ENCODE measurements at regions not wholly inside any gene's neighbourhood (a gene's known extent, or its start where the extent isn't known, plus 50 kb on each side); places are given as distances from the start of the nearest gene placed in this dataset.

DNA sequence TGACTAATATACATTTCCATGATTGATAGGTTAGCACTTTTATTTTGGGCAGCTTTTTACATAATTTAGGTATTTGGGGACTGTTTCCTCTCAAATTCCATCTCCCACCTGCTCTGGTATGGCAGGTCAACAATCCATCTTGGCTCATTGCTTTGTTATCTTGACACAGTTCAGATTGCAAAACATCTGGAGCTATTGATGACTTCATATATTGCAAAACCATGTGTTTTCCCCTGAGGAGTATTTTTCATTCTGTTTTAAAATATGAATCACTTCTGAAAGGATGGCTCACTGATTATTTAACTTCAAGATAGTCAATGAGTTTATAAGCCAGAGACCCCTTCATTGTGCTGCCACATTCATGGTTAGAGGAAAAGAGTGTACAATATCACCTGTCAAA, 1206.0 kb upstream of the C9orf72 start:
- no peak for DNase-seq

DNA sequence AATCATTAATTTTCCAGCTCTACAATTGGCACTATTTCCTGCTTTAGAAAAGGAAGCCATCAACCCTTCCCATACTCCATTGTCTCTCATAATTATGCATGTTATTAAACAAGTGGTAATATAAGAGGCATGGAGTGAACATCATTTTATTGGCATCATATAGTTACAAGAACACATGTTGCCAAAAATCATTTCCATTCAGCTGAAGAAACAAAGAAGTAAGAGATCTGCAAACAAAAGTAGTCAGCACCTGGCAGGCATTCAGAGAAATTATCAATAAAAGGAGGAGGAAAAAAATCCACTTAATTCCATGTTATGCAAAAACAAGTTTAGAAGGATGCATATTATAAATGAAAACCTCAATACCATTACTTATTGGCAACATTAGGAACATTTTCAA, 1208.2 kb upstream of the C9orf72 start:
- DNase-seq, result no peak

DNA sequence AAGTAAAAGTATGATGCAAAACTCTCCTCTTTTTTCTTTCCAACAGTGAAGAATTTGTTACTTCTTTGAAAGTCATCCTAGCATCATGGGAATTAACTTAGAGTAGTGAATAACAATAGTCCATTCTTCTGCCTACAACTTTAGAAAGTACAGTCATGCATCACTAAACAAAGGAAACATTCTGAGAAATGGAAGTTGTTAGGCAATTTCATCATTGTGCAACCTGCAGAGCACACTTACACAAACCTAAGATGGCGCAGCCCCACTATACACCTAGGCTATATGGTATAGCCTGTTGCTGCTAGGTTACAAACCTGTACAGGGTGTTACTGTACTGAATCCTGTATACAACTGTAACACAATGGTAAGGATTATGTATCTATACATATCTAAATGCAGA, 1209.3 kb upstream of the C9orf72 start:
- no peak for DNase-seq

DNA sequence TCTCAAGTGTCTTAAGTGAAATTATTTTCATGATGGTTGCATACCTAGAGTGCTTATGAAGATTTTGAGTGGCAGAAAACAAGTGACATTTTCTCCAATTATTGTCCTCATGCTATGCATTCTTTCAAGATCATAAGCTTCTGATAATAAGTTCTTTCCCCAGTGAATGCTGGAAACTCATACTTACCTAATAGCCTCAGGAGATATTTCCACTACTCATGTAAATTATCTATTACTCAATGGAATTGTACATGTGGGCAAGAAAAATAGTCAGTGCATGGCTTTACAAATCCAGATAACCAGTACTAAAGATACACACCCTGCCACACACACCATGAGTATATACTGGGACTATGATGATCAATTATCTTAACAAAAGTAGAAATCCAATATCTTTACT, 1219.4 kb upstream of the C9orf72 start:
- DNase-seq, result no peak

DNA sequence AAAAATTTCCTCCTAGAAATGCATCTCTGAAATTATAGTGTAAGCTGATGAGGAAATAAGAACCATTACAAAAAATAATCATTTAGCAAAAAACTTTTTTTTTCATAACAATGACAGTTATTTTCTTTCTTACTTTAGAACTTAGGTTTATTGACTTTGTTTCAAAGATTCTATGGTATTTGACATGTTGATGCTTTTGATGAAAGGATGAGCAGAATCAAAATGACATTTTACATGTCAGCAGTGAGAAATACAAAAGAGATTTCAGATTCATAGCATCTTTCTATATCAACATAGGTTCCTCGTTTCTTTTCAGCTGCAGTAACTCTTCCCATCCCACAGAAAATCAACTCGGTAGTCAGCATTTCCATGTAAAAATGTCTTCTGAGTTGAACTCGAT, 1226.6 kb upstream of the C9orf72 start:
- no peak for DNase-seq

DNA sequence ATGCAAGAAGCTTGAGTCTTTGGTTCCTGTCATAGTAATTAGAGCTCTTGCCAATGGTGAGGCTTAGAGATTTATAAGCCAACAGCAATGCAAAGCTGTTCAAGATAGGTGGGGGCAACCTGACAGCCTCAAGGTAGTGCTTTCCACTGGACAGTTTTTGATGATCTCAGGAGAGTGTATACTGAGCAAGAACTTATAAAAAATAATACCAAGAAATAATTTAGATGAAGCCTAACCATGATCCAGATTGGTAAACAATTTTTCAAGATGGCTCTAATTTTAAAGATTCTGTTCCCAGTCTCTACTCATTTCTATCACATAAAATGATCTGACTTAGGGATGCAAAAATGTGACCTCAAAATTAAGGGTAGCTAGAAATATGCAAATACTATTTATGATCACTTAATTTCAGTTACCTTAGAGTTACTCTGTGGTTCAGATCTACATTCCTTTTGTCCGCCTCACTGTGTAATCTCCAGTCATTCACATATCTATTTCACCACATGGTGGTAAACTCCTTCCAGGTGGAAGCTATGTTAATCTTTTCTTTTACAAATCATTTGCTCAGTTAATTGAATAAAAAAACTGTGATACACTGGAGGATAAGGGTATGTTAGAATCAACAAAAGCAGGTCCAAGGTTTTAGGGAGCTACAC, 1228.0 kb upstream of the C9orf72 start:
- no peak for DNase-seq

DNA sequence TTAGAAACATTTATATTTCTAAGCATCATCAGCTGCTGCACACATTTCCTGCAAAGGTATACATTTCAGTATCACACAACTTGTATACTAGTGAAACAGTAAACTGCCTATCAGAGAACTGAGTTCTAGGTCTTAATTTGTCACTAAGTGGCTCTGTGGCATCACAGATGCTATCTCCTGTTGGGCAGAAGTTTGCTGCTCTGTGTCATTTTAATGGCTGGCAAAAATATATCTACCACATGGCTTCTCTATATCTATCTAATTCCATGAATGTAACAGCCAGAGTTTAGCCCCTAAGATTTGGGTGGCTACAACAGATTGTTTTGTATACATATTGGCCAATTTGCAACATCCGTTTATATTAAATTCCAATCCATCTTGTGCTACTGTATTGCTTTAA, 1231.9 kb upstream of the C9orf72 start:
- DNase-seq, result no peak

DNA sequence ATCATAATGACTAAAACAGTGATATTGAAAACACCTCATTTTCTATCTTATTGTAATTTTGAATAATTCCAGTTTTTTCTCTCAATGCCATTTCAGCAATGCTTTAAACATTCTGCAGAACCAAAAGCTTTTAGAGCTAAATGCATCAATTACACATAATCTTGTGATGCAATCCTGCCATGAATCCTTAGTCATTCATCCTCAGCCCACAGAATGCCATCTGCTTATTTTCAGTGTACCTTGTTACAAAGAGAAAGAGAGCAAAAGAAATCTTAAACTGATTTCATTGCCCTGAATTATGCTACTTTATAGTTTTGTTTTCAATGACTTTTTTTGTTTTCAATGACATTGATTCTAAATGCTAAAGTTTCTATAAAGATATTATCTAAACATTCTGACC, 1234.8 kb upstream of the C9orf72 start:
- no peak for DNase-seq

DNA sequence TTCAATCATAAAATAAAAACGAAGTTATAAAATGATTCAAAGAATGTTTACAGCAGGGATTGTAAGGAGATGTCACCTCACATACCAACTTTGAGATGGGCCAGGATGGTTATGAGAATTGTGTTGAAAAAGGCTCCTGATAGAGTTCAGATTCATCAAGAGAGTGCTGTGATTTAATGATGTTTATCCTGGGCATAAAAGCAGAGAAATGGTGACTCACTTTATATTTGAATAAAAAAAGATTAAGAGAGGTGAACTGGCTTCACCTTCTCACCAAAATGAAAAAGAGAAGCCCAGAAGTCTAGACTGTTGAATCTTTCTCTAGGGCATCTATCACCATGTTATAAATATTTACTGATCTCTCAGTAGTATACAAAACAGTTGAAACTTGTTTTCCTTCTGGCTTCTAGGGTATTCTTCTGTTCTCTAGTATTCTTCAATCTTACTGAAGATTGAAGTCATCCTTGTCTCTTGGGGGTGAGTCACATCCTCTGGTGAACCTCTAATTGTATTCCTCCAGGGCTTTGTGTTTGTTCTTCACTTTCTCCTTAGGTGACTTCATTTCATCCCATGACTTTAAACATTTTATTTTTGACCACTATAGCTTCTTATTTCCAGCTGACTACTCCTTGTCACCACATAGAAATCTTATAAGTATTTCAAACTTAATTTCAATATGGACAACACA, 1237.3 kb upstream of the C9orf72 start:
- DNase-seq, result no peak

DNA sequence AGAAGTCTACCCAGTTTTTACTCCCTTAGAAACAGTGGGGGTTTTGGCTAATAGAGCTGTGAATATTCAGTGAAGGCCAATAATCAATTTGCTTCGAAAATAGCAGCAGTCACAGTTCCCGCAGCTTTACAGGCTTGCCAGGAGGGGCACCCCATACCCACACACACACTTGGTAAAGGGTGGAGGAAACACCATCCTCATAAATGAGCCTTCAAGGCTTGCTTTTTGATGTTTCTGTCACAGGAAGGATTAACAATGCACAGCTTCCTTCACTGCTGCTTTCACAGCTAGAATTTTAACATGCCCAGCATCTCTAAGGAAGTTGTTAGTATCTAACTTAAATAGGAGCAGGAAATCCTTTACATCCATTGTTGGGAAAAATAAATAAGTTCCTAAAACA, 1247.5 kb upstream of the C9orf72 start:
- DNase-seq, result no peak

DNA sequence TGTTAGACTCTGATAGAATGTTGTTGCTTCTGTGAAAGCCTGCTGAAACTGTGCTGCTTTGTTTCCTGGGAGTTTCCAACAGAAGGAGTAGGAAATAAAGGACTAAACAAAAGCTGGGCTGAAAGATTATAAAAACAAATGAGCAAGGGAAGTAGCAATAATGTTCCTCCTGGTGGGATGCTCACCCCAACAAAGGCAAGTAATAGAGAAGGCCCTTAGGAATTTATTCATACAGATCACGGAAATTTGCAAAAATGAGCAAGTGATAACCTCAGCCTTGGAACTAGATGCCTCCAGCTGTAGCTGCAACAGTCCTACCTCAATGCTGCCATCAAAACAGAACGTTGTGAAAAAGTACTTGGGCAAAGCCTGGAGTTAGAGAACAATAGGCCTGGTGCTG, 1248.0 kb upstream of the C9orf72 start:
- DNase-seq, result no peak

DNA sequence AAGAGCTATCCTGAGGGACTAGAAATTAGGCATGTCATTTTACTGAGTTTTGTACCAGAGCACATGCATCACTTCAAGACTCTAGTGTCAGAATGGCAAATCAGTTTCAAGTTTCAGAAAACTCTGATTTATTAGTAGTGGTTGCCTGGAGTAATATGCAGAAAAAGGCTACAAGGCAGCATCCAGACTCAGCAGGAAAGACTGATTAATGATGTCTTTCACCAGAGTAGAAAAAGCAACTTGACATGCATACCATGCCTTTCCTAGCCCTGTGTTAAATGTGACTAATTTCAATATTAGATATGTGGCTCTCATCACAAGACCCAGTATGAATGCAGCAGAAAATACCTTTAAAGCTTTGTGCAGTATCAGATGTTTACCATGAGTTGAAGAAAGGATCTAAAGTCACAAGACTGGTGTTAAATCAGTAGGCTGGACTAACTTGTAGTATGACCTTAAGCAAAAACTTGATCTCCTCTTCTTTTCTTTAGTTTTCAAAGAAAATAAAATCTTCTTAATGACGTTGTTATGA, 1251.2 kb upstream of the C9orf72 start:
- DNase-seq, result no peak

DNA sequence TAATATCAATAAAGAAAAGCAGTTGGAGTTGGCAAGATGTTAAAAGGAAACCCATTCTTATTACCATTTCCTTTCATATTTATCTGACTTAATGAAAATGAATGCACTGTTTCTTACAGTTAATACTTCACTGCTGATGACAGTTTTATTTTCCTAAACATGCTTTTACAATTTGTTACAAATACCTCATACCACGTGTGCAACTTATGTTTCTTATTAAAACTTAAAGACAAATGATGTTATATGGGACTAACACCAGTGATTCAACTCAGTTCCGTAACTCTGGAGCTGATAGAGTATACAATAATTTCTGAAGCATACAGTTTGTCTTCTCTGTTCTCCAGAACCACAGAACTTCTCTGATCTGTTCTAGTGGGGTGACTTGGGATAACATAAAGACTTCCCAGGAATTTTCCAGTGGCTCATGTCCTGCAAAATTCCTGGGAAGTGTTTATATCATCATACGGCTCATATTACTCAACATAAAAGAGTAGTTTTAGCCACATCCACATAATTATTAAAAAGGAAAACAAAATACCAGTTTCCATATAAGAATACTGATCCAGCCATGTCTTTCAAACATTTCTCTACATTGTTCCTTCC, 1259.0 kb upstream of the C9orf72 start:
- no peak for DNase-seq

DNA sequence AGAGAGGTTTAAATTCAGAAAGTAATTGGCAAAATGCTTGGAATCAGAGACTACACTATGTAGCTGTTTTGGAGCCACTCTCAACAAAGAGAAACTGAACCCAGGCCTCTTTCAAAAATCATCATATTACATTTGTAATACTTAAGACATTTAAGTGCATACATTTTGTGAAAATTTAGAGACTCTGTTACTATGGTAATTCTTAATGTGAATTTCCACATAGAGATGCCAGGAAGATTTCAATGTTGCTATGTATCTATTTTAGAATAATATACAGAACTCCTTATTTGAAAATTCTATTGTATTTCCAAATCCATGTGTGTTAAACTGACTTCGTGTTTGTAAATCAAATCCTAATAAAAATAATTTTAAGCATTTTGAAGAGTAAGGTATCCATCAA, 1260.9 kb upstream of the C9orf72 start:
- no peak for DNase-seq

DNA sequence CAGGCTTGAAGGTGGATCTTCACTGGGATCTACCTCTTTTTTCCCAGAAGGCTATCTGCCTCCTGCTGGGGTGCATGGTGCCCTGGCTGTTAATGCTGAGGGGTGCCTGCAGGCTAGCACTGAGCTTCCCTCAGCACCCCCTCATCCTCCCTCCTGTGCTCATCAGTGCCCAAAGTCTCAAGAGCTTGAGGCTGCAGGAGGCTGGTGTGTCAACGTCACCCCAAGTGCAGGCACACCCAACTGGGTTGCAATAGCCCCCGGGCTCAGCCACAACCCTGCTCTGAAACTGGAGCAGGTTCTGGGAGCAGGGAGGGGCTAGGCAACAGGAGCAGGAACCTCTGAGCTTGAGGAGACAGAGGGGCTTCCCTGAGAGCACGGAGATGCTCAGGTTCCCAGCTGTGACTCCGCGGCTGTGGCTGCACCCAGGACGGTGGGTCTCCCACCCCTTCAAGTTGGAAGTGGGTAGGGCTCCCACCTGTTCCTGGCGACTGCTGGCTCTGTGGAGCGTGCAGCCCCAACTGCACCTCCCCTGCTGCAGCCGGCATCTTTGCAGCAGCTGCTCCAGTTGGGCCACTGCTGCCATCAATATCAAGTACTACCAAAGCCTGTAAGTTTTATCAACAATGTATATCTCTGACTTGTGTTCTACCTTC, 1266.6 kb upstream of the C9orf72 start:
- DNase-seq, result no peak

DNA sequence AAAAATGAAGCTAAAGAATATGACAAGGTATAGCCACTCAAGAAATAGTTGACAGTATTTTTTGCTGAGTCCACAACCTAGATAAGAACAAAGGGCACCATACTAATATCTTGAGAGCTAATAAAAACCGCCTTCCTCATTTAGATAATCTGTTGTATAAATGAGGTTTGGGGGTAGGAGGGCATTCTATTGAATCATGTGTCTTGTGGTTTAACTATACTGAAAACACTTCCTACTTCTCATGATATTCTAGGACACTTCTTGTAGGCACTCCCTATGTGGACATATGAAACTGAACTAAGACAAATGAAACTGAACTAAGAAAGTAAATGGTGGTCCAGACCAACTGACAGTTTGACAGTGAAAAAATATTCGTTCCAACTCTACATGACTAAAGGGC, 1268.5 kb upstream of the C9orf72 start:
- DNase-seq, result no peak

DNA sequence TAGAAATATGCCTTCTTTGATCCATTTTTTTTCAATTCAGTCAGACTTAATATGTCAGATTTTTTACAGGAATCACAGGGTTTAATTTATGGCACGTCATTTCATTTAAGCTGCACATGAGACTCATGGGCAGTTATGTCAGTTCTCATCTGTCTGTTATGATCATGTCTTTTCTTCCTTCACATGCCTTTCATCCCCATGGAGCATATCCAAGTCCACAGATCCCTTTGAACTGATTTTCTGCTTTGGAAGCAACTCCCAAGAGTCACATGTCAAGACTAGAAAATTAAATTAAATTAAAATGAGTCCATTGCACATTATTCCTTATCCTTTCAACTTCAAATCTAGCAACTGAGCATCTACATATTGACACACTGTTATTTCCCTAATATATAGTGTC, 1274.0 kb upstream of the C9orf72 start:
- no peak for DNase-seq

DNA sequence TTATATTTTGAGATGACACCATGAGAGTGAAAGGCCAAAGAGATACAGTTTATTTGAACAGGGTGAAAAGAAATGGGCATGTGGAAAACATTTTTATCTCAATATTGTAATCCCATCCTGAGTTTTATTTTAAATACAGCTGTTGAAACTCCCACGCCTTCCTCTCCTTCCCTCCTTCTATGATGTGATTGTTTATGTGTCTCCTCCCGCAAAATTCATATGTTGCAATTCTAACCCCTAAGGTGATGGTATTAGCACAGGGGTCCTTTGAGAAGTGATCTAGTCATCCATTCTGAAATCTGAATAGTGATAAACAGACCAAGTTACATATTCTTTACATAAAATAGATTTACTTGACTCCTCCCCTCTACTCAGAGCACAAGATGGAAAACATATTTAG, 1275.4 kb upstream of the C9orf72 start:
- DNase-seq, result no peak

DNA sequence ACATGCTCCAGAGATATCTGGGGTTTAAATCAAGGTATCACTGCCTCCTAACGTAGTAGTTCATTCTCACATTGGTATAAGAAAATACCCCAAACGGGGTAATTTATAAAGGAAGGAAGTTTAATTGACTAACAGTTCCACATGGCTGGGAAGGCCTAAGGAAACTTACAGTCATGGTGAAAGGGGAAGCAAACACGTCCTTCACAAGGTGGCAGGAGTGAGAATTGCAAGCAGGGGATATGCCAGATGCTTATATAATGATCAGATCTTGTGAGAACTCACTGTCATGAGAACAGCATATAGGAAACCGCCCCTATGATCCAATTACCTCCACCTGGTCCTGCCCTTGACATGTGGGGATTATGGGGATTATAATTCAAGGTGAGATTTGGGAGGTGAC, 1280.2 kb upstream of the C9orf72 start:
- DNase-seq, result no peak

DNA sequence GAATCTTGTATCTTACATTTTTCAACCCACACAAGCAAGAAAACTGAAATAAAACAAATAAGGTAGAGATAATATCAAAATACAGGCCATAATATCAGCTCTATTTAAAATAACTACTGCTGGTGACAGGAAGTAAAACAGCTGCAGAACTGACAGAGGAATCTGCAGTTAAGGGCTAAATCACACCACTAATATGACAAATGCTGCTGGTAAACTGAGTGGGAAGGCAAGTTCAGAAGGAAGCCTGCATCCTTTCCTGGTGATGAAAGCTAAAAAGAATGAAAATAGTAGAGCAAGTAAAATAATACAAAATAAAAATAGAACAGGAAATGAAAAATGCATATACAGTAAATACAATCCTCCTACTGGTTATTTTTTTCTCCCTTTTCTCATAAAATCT, 1293.7 kb upstream of the C9orf72 start:
- no peak for DNase-seq

DNA sequence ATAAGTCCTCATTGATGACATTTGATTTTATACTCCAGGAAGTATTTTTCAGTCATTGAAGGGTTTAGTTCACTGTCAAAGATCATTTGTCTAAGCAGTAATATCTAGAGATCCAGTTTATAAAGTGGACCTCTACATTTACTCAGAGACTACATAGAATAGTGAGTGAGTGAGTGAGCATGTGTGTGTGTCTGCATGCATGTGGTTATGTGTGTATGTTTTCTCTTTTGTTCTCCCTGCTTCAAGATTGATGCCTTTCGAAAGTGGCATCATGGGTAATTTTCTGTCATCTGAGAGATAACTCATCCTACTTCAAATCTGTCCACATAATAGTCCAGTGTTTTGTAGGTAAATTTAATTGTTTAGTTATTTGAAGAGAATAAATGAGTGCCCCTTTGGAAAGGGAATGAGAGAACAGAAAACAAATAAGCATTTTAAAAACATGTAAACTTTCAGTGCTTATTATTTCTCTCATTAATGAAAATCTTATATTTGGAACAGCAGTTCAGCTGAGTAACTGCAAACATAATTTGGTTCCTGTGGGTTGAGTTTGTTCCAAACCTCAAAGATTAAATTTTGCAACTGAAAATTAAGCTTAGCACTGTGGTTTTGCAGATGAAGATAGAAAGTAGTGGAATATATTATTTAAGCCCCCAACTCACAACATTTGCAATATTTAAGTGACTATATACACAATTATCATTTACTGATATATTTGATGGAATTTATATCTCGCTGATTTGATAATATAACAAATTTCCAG, 1295.1 kb upstream of the C9orf72 start:
- DNase-seq, result no peak

DNA sequence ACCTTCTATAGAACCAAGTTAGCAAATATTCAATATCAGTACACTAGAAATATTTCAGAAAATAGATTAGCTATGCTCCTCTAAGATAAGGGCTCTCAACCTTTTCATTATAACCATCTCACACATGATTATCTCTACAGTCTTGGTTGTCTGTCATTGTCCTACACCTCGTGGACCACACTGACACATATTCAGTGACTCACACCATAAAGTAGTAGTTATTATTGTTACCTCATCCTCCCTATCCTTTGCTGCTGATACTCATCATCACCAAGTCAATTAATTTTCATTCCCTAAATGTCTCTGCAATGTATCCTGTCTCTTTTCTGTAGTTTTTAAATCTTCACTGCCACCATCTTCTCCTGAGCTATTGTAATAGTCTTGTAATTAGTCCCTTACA, 1309.2 kb upstream of the C9orf72 start:
- DNase-seq, result no peak

DNA sequence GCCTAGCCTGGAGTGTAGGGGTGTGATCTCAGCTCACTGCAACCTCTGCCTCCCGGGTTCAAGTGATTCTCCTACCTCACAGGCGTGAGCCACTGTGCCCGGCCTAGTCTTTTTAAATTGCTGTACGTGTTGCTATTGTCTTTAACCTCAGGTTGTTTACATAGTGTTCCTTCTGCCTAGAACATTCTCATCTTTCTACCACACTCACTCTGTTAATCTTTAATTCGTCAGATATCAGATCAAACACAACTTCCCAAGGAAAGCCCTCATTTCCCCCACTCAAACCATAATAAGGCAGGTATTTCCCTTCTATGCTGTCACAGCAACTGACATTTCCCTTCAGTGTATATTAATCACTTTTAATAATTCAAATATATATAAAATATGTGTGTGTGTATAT, 1310.0 kb upstream of the C9orf72 start:
- DNase-seq, result no peak

Data from NCI-H2107 (cell line).